HG02938 (cell line): ENCODE measurements at regions not wholly inside any gene's neighbourhood (a gene's known extent, or its start where the extent isn't known, plus 50 kb on each side); places are given as distances from the start of the nearest gene placed in this dataset.

Source experiments
- ATAC-seq: cut with Tn5 transposase; IDR thresholded peaks from one replicate; pipeline ENCODE4 v1.9.1; 2021; ENCODE audit warnings: mild to moderate bottlenecking, moderate library complexity; ENCODE audit not compliant: unreplicated experiment

GRCh38 chr2:204312105-204312504 is 233.2 kb upstream of the PARD3B start:
- ATAC-seq, result no peak

GRCh38 chr2:204313256-204313655 is 232.0 kb upstream of the PARD3B start:
- ATAC-seq, result no peak

- no peak for ATAC-seq
Measured at GRCh38 chr2:204315236-204315662, 230.0 kb upstream of the PARD3B start.

GRCh38 chr2:204317640-204318039 is 227.6 kb upstream of the PARD3B start:
- ATAC-seq, result no peak

- ATAC-seq, result no peak
Measured at GRCh38 chr2:204321027-204321800, 224.1 kb upstream of the PARD3B start.

GRCh38 chr2:204321910-204322751 is 223.1 kb upstream of the PARD3B start:
- no peak for ATAC-seq

- peak; percentile 88 for ATAC-seq
Measured at GRCh38 chr2:204325468-204325867, 219.8 kb upstream of the PARD3B start.

- no peak for ATAC-seq
Measured at GRCh38 chr2:204328373-204328772, 216.9 kb upstream of the PARD3B start.

- no peak for ATAC-seq
Measured at GRCh38 chr2:204329016-204329415, 216.3 kb upstream of the PARD3B start.

- no peak for ATAC-seq
Measured at GRCh38 chr2:204329532-204329931, 215.7 kb upstream of the PARD3B start.

GRCh38 chr2:204331180-204331579 is 214.1 kb upstream of the PARD3B start:
- no peak for ATAC-seq

- no peak for ATAC-seq
Measured at GRCh38 chr2:204331988-204332387, 213.3 kb upstream of the PARD3B start.

- ATAC-seq, result no peak
Measured at GRCh38 chr2:204332706-204333105, 212.6 kb upstream of the PARD3B start.

- ATAC-seq, result no peak
Measured at GRCh38 chr2:204333861-204334260, 211.4 kb upstream of the PARD3B start.

GRCh38 chr2:204335451-204336058 is 209.7 kb upstream of the PARD3B start:
- ATAC-seq, result no peak

GRCh38 chr2:204336153-204336744 is 209.0 kb upstream of the PARD3B start:
- no peak for ATAC-seq

GRCh38 chr2:204337638-204338037 is 207.6 kb upstream of the PARD3B start:
- no peak for ATAC-seq

GRCh38 chr2:204339212-204339715 is 206.0 kb upstream of the PARD3B start:
- no peak for ATAC-seq

- ATAC-seq, result no peak
Measured at GRCh38 chr2:204340511-204340910, 204.8 kb upstream of the PARD3B start.

GRCh38 chr2:204341887-204342276 is 203.4 kb upstream of the PARD3B start:
- no peak for ATAC-seq

- ATAC-seq, result no peak
Measured at GRCh38 chr2:204343685-204344084, 201.6 kb upstream of the PARD3B start.
